Activated CD8-positive, alpha-beta T cell treated with anti-CD3 and anti-CD28 coated beads, Interleukin-2, amount 10 ng/mL, durations not matched to agents 7 days and 5 days (primary cell): ENCODE measurements at regions not wholly inside any gene's neighbourhood (a gene's known extent, or its start where the extent isn't known, plus 50 kb on each side); places are given as distances from the start of the nearest gene placed in this dataset.

Experiments used
- ATAC-seq: fragments of 150-1000 bp; cut with Tn5 transposase; one replicate; pipeline ENCODE4 v1.10.0; 2021; ENCODE audit warnings: moderate library complexity
- CTCF ChIA-PET: fragments of 350-600 bp; sonication (Branson Sonifier 250); formaldehyde crosslinking; loops from one replicate; lab custom pipeline; 2021; ENCODE audit warnings: antibody characterized with exemption; lab: Charles Lee
- POLR2A ChIA-PET: fragments of 350-600 bp; sonication (Branson Sonifier 250); formaldehyde crosslinking; loops from one replicate; lab custom pipeline; 2021; ENCODE audit warnings: antibody characterized with exemption; lab: Charles Lee
- DNase-seq: peaks from one replicate; pipeline ENCODE4 v3.0.0-alpha.2; 2020
- H3K27ac Mint-ChIP-seq: one replicate; pipeline ENCODE4 v1.8.0; 2021; ENCODE audit warnings: mild to moderate bottlenecking, mixed read lengths
- H3K27me3 Mint-ChIP-seq: one replicate; pipeline ENCODE4 v1.8.0; 2021; ENCODE audit warnings: low read depth, mixed read lengths
- H3K36me3 Mint-ChIP-seq: one replicate; pipeline ENCODE4 v1.8.0; 2021; ENCODE audit warnings: low read depth, mixed read lengths
- H3K4me1 Mint-ChIP-seq: one replicate; pipeline ENCODE4 v1.8.0; 2021; ENCODE audit warnings: low read depth, mixed read lengths
- H3K4me3 Mint-ChIP-seq: one replicate; pipeline ENCODE4 v1.8.0; 2021; ENCODE audit warnings: mild to moderate bottlenecking, mixed read lengths
- H3K9me3 Mint-ChIP-seq: one replicate; pipeline ENCODE4 v1.8.0; 2022; ENCODE audit warnings: mixed read lengths; ENCODE audit not compliant: insufficient read depth

DNA sequence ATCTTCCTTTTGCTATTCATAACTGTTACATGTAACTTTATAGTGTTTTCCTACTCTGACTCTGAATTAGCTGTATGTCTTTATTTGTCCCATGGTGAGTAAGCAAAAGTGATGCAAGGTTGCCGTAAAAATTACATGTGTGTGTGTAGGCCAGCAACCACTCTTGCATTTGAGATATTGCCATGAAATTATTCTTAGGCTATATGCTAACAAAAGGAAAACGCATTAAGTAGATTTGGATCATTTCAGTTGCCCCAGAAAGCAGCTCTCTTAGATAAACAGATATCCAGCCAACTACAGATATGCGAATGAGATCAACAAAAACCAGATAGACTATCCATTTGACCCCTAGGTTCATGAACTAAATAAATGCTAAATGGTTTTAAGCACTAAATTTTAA lies 73.6 kb downstream of the CYLC2 start:
- H3K36me3 Mint-ChIP-seq, result no peaks in the 10 kb centered on the region
- CTCF ChIA-PET, result no interaction called here
- no peak overlapping the region for H3K27ac Mint-ChIP-seq
- H3K4me1 Mint-ChIP-seq, result no peaks in the 10 kb centered on the region
- H3K9me3 Mint-ChIP-seq, result no peaks in the 10 kb centered on the region
- H3K27me3 Mint-ChIP-seq, result no peaks in the 10 kb centered on the region
- no peak overlapping the region for H3K4me3 Mint-ChIP-seq
- POLR2A ChIA-PET, result no interaction called here
- DNase-seq, result no peak
- no peak for ATAC-seq

DNA sequence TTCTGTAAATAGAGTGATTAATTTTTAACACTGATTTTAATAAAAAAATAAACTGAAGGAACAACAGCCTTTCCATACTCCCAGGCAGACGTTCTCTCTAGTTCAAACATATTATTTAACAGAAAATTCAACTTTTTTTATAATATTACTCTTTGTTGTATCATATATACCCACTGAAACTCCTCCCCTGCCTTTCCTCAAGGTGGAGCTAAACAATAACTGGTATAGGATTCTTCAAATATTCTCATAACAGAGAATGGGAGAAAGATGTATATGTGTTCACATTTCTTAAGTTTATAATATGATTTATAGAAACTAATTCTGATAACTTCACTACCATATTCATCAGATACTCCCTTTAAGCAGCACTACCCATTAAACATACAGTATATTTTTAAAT lies 83.4 kb downstream of the CYLC2 start:
- peaks cover 12% of the 10 kb centered on the region for H3K9me3 Mint-ChIP-seq
- H3K27ac Mint-ChIP-seq, result no peak overlapping the region
- no peak for DNase-seq
- no peaks in the 10 kb centered on the region for H3K27me3 Mint-ChIP-seq
- H3K4me1 Mint-ChIP-seq, result no peaks in the 10 kb centered on the region
- no peak for ATAC-seq
- POLR2A ChIA-PET, result no interaction called here
- no peak overlapping the region for H3K4me3 Mint-ChIP-seq
- H3K36me3 Mint-ChIP-seq, result no peaks in the 10 kb centered on the region
- CTCF ChIA-PET, result no interaction called here

DNA sequence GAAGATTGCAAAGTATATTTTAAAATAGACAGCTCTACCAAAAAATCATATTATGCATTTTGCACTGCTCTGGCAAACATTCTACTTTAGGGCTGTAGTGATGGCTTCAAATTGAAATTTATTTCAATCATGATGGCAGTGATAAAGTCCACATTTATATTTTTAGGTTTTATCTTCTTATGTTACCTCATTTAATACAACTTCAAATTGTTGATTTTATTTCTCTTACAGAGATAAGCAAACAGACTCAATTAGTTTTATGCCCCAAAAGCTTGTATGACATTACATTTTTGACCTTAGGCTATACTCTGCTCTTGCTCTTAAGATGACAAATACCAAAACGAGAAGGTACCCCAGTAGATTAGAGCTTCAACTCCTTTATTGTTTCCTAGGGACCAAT lies 87.4 kb downstream of the CYLC2 start:
- Mint-ChIP-seq H3K4me3 (no peak overlapping the region), H3K27me3 (no peaks in the 10 kb centered on the region)
- POLR2A ChIA-PET, result no interaction called here

DNA sequence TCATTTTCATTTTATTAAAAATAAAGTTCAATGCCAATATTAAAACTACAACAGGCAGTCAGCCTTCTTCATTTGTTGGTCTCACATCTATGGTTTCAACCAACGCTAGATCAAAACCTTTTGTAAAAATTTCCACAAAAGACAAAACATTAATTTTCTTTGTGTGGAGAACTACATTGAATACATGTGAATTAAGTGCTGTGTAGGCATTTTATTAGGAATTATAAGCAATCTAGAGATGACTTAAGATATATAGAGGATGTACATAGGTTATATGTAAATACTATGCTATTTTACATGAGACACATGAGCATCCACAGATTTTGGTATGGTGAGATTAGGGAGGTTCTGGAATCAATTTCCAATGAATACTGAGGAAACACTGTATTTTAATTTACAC lies 94.2 kb downstream of the CYLC2 start:
- no peak overlapping the region for H3K27ac Mint-ChIP-seq
- no peaks in the 10 kb centered on the region for H3K36me3 Mint-ChIP-seq
- ChIA-PET POLR2A (no interaction called here), CTCF (no interaction called here)
- no peak for ATAC-seq
- no peak overlapping the region for H3K4me3 Mint-ChIP-seq
- no peaks in the 10 kb centered on the region for H3K27me3 Mint-ChIP-seq
- DNase-seq, result no peak
- no peaks in the 10 kb centered on the region for H3K4me1 Mint-ChIP-seq
- no peaks in the 10 kb centered on the region for H3K9me3 Mint-ChIP-seq

More for the DNA sequence above, 87.4 kb downstream of the CYLC2 start:
- DNase-seq (no peak), ATAC-seq (no peak)
- Mint-ChIP-seq H3K36me3 (no peaks in the 10 kb centered on the region), H3K27ac (no peak overlapping the region), H3K9me3 (peaks cover 11% of the 10 kb centered on the region), H3K4me1 (no peaks in the 10 kb centered on the region)
- CTCF ChIA-PET, result no interaction called here

DNA sequence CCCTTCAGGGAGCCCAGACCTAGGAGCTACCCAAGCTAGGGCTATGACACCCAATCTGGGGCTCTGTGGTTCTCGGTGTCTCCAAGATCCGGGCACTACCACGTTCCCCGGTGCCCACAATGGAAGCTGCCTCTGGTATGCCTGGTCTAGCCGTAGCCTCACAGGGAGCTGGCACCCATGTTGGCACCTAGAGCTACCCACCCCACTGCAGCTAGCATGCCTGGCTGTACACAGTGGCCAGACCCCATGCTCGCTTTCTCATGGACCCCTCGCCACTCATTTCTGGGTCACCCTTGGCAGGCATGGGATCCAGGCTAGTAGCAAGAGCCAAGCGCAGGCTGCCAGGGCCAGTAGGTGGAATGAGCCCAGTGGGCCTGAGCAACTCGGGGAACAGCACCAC lies 109.0 kb downstream of the CYLC2 start:
- DNase-seq (no peak), ATAC-seq (no peak)
- Mint-ChIP-seq H3K4me1 (no peaks in the 10 kb centered on the region), H3K27me3 (no peaks in the 10 kb centered on the region), H3K9me3 (peaks cover 4% of the 10 kb centered on the region), H3K4me3 (no peak overlapping the region), H3K27ac (no peak overlapping the region), H3K36me3 (no peaks in the 10 kb centered on the region)
- CTCF ChIA-PET, result no interaction called here
- POLR2A ChIA-PET, result no interaction called here

DNA sequence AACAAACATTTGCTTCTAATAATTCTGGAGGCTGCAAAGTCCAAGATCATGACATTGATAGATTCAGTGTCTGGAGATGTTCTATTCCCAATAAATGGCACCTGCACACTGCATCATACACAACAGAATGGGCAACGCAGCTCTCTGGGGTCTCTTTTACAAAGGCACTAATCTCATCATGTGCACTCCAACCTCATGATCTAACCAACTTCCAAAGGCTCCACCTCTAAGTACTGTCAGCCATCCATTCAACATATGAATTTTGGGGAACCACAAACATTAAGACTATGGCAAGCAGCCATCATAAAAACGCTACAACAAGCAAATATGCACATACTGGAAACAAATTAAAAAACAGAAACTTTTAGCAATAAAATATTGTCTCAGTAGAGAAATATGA lies 121.1 kb downstream of the CYLC2 start:
- Mint-ChIP-seq H3K27ac (no peak overlapping the region), H3K36me3 (no peaks in the 10 kb centered on the region), H3K4me1 (no peaks in the 10 kb centered on the region), H3K4me3 (no peak overlapping the region), H3K27me3 (no peaks in the 10 kb centered on the region), H3K9me3 (peaks cover 13% of the 10 kb centered on the region)
- ChIA-PET CTCF (no interaction called here), POLR2A (no interaction called here)
- no peak for DNase-seq
- no peak for ATAC-seq

DNA sequence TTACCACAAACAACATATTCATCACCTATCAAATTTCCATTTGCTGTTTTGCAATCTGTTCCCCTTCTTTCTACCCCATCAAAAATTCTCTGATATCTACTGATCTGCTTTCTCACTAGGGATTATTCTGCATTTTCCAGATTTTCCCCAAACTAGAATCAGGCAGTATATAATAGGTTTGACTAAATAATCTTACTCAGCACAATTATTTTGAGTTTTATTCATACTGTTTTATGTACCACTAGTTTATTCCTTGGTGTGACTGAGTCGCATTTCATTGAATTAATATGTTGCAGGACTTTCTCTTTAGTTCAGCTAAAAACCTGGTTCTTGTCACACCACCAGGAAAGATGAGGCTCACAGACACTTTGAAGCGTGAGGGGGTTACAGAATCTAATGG lies 131.4 kb downstream of the CYLC2 start:
- no peaks in the 10 kb centered on the region for H3K36me3 Mint-ChIP-seq
- no peak overlapping the region for H3K27ac Mint-ChIP-seq
- CTCF ChIA-PET, result no interaction called here
- ATAC-seq (no peak), DNase-seq (no peak)
- no peaks in the 10 kb centered on the region for H3K27me3 Mint-ChIP-seq
- no peaks in the 10 kb centered on the region for H3K4me1 Mint-ChIP-seq
- POLR2A ChIA-PET, result no interaction called here
- no peak overlapping the region for H3K4me3 Mint-ChIP-seq
- peaks cover 19% of the 10 kb centered on the region for H3K9me3 Mint-ChIP-seq

DNA sequence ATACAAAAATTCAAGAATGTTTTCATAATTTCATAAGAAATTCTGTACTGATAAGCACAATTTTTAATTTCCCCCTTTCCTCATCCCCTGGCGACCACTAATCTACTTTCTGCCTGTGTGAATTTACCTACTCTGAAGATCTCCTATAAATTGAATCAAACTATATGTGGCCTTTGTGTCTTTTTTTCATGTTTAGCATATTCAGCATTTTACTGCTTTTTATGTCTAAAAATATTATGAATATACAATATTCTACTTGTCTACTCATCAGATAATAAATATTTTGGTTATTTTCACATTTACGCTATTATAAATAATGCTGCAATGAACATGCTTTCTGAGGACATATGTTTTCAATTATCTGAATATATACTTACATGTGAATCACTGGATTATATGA lies 144.8 kb downstream of the CYLC2 start:
- DNase-seq (no peak), ATAC-seq (no peak)
- H3K27ac Mint-ChIP-seq, result no peak overlapping the region
- H3K27me3 Mint-ChIP-seq, result no peaks in the 10 kb centered on the region
- CTCF ChIA-PET, result no interaction called here
- H3K36me3 Mint-ChIP-seq, result no peaks in the 10 kb centered on the region
- POLR2A ChIA-PET, result no interaction called here
- no peaks in the 10 kb centered on the region for H3K4me1 Mint-ChIP-seq
- no peaks in the 10 kb centered on the region for H3K9me3 Mint-ChIP-seq
- no peak overlapping the region for H3K4me3 Mint-ChIP-seq

DNA sequence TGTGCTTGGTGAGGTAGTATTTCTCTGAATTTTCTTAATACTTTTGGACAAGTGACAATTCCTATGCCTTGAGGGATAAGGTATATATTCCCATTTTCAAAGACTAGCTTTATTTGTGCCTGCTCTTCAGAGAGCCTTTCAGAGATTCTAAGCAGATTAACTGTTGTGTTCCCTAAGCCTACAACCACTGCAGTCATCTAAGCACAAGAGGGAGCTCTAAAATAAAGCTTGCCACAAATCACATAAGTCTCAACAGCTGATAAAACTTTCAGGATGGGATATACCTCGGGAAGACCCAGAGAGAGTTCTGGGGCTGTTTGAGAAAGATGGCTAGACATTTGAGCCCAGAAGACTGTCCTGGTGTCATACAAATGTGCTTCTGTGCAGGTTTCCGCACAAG lies 157.3 kb downstream of the CYLC2 start:
- ChIA-PET POLR2A (no interaction called here), CTCF (no interaction called here)
- Mint-ChIP-seq H3K9me3 (peaks cover 22% of the 10 kb centered on the region), H3K4me1 (no peaks in the 10 kb centered on the region), H3K4me3 (no peak overlapping the region), H3K36me3 (no peaks in the 10 kb centered on the region), H3K27ac (no peak overlapping the region), H3K27me3 (no peaks in the 10 kb centered on the region)
- DNase-seq, result no peak
- no peak for ATAC-seq

DNA sequence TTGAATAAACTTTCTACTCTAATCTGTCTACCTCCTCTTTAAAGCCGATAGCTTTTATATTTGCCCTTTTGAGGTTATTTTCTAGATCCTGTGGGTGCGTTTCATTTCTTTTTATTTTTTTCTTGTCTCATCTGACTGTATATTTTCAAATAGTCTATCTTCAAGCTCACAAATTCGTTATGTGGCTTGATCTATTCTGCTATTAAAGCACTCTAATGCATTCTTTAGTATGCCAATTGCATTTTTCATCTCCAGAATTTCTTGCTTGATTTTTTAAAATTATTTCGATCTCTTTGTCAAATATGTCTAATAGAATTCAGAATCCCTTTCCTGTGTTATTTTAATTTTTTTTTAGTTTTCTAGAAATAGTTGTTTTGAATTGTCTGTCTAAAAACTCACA lies 172.4 kb downstream of the CYLC2 start:
- ATAC-seq (no peak), DNase-seq (no peak)
- Mint-ChIP-seq H3K27ac (no peak overlapping the region), H3K4me3 (no peak overlapping the region), H3K4me1 (no peaks in the 10 kb centered on the region), H3K36me3 (no peaks in the 10 kb centered on the region), H3K27me3 (no peaks in the 10 kb centered on the region), H3K9me3 (peaks cover 15% of the 10 kb centered on the region)
- ChIA-PET CTCF (no interaction called here), POLR2A (no interaction called here)

DNA sequence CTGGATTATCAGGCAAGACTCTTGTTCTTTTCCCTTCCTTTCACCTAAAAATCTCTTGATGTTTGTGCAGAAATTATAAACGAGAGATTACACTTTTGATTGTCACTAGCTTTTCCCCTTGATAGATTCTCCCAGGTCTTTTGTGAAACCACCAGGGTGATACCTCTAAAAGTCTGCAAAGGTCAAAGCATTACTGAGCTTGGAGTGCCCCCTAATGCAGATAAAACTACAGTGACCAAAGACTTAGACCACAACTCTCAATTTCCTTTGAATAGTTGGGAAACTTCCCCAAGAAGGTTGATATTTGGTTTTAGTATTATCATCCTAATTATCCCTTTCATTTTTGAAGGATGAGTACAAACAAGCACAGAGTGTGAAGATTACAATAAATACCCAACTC lies 173.1 kb downstream of the CYLC2 start:
- Mint-ChIP-seq H3K36me3 (no peaks in the 10 kb centered on the region), H3K9me3 (peaks cover 15% of the 10 kb centered on the region), H3K27me3 (no peaks in the 10 kb centered on the region), H3K27ac (no peak overlapping the region), H3K4me3 (no peak overlapping the region), H3K4me1 (no peaks in the 10 kb centered on the region)
- no peak for ATAC-seq
- ChIA-PET POLR2A (no interaction called here), CTCF (no interaction called here)
- no peak for DNase-seq

DNA sequence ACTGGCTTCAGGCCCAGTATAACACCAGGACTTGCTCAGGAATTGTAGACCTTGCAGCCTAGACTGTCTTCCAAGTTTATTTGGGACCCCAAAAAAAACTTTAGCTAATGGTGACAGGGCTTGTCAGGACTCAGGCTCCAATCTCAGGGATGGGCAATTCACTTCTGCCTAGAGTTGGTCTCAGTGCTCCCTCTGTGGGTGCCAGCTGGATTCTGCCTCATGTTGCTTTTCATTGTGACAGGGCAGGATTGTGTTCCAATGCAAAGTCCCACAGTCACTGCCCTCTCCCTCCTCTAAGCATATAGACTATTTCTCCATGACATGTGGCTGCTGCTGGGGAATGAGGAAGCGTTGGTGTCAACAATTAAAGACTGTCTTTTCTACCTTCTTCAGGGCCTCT lies 174.7 kb downstream of the CYLC2 start:
- POLR2A ChIA-PET, result no interaction called here
- no peak for DNase-seq
- Mint-ChIP-seq H3K27ac (no peak overlapping the region), H3K27me3 (no peaks in the 10 kb centered on the region), H3K36me3 (no peaks in the 10 kb centered on the region), H3K4me3 (no peak overlapping the region), H3K4me1 (no peaks in the 10 kb centered on the region), H3K9me3 (peaks cover 15% of the 10 kb centered on the region)
- CTCF ChIA-PET, result no interaction called here
- no peak for ATAC-seq

DNA sequence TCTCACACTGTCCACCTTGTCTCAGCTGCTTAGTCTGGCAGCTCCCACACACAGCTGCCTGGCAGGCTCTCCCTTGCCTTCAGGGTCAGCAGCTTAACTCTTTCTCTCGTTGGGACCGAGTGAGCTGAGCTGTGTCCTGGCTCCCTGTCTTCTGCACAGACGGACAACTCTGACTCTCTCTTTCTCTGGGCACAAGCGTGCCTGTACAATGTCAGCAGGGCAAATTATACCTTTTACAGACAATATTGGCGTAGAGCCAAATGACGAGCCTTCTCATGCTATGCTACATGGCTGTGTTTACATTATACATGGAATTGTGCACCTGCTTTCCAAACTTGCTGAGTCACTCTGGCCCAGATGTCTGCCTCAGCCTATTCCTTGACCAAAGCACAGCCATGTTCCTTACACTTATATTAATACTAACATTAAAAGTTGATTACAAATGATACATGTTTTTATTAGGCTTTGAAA lies 188.6 kb downstream of the CYLC2 start:
- no peaks in the 10 kb centered on the region for H3K36me3 Mint-ChIP-seq
- H3K27me3 Mint-ChIP-seq, result no peaks in the 10 kb centered on the region
- ChIA-PET POLR2A (no interaction called here), CTCF (no interaction called here)
- H3K27ac Mint-ChIP-seq, result no peak overlapping the region
- peaks cover 11% of the 10 kb centered on the region for H3K9me3 Mint-ChIP-seq
- DNase-seq (no peak), ATAC-seq (no peak)
- no peak overlapping the region for H3K4me3 Mint-ChIP-seq
- no peaks in the 10 kb centered on the region for H3K4me1 Mint-ChIP-seq
